ENCODE measurements at regions not wholly inside any gene's neighbourhood (a gene's known extent, or its start where the extent isn't known, plus 50 kb on each side); places are given as distances from the start of the nearest gene placed in this dataset.

- POLR2A ChIA-PET, result interaction anchor here (0.6 kb wide), 1 partner anchor 169 kb away, joined by 3 read pairs; no protein-coding TSS in a partner anchor
- H3K27ac Mint-ChIP-seq (ENCODE audit: low read depth, unreplicated experiment), result no peak overlapping the region
- H3K4me3 Mint-ChIP-seq (ENCODE audit: unreplicated experiment), result no peak overlapping the region
- intact Hi-C loops (cut with micrococcal nuclease), result no loop called here
- peaks cover 13% of the 10 kb centered on the region for H3K9me3 Mint-ChIP-seq (ENCODE audit: unreplicated experiment)
- no peak for TF ChIP-seq CTCF (IDR thresholded peaks at IDR 0.05; ENCODE audit: unreplicated experiment)
- no peaks in the 10 kb centered on the region for H3K36me3 Mint-ChIP-seq (ENCODE audit: insufficient read depth, unreplicated experiment)
- H3K27me3 Mint-ChIP-seq (ENCODE audit: insufficient read depth, unreplicated experiment), result no peaks in the 10 kb centered on the region
- CTCF ChIA-PET, result interaction anchor here (0.6 kb wide), 1 partner anchor 18 kb away, joined by 3 read pairs; no protein-coding TSS in a partner anchor
- BruUV-seq (replicated peaks), result no TSS peak
- no peaks in the 10 kb centered on the region for H3K4me1 Mint-ChIP-seq (ENCODE audit: insufficient read depth, unreplicated experiment)
- DNase-seq (ENCODE audit: unreplicated experiment), result peak; percentile 6
Observed at GRCh38 chr6:99184696-99185095, 164.8 kb downstream of the FAXC start.

DNA sequence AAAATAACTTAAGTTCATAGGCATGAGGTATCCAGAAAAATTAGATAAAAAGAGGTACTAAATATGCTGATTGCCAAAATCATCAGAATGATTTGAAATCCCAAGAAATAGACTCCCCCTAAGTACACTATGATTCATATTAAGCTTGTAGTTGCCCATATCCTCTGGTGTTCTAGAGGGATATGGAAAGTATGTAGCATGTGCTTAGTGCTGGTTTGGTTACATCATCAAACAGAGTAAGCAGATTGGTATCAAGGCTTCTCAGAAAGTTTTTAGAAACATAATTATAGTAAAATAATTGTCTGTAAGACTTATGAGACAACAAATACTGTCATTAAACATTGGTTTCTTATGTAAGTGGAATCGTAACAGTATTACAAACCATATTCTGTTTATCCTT, 166.4 kb downstream of the FAXC start:
- no peak overlapping the region for H3K4me3 Mint-ChIP-seq (ENCODE audit: unreplicated experiment)
- TF ChIP-seq CTCF (IDR thresholded peaks at IDR 0.05; ENCODE audit: unreplicated experiment), result no peak
- H3K27me3 Mint-ChIP-seq (ENCODE audit: insufficient read depth, unreplicated experiment), result no peaks in the 10 kb centered on the region
- POLR2A ChIA-PET, result no interaction called here
- intact Hi-C loops (cut with micrococcal nuclease), result no loop called here
- no peak for DNase-seq (ENCODE audit: unreplicated experiment)
- CTCF ChIA-PET, result interaction anchor here (0.6 to 1.3 kb wide), 2 partner anchors 31 to 298 kb away, joined by 4 to 6 read pairs; no protein-coding TSS in a partner anchor
- no peaks in the 10 kb centered on the region for H3K36me3 Mint-ChIP-seq (ENCODE audit: insufficient read depth, unreplicated experiment)
- no peak overlapping the region for H3K27ac Mint-ChIP-seq (ENCODE audit: low read depth, unreplicated experiment)
- peaks cover 13% of the 10 kb centered on the region for H3K9me3 Mint-ChIP-seq (ENCODE audit: unreplicated experiment)
- no TSS peak for BruUV-seq (replicated peaks)
- H3K4me1 Mint-ChIP-seq (ENCODE audit: insufficient read depth, unreplicated experiment), result no peaks in the 10 kb centered on the region

DNA sequence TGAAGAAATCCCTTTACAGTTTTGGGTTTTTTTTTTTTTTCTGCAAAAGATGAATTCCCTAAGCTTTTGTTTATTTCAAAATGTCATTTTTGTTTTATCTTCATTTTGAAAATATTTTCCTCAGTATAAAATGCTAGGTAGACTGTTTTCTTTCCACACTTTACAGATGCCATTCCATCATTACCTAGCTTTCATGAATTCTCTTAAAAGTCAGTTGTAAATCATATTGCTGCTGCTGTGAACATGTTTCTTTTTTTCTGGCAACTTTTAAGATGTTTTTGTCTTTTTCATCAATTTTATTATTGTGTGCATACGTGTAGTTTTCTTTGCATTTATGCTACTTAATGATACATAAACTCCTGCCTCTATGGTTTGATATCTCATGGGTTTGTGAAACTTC, 168.3 kb downstream of the FAXC start:
- POLR2A ChIA-PET, result no interaction called here
- Mint-ChIP-seq H3K36me3 (ENCODE audit: insufficient read depth, unreplicated experiment) (no peaks in the 10 kb centered on the region), H3K27ac (ENCODE audit: low read depth, unreplicated experiment) (no peak overlapping the region), H3K27me3 (ENCODE audit: insufficient read depth, unreplicated experiment) (no peaks in the 10 kb centered on the region), H3K4me3 (ENCODE audit: unreplicated experiment) (no peak overlapping the region), H3K9me3 (ENCODE audit: unreplicated experiment) (peaks cover 13% of the 10 kb centered on the region), H3K4me1 (ENCODE audit: insufficient read depth, unreplicated experiment) (no peaks in the 10 kb centered on the region)
- intact Hi-C loops (cut with micrococcal nuclease), result no loop called here
- BruUV-seq (replicated peaks), result no TSS peak
- CTCF ChIA-PET, result no interaction called here
- TF ChIP-seq CTCF (IDR thresholded peaks at IDR 0.05; ENCODE audit: unreplicated experiment), result no peak
- no peak for DNase-seq (ENCODE audit: unreplicated experiment)

DNA sequence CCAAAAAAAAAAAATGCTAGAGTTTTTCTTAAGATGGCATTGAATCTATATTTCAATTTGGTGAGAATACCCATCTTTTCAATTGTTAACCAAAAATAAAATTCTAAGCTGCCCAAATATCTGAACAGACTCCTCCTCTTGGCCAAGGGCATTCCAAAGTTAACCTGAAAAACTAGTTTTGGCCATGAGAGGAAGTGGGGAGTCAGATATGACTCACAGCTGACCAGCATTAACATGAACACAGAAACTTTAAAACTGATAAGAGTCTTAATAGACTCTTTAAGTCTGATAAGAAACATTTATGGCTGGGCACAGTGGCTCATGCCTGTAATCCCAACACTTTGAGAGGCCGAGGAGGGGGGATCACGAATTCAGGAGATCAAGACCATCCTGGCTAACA, 171.3 kb downstream of the FAXC start:
- no peak for TF ChIP-seq CTCF (IDR thresholded peaks at IDR 0.05; ENCODE audit: unreplicated experiment)
- ChIA-PET CTCF (interaction anchor here (0.6 to 0.7 kb wide), 3 partner anchors 31 to 764 kb away, joined by 3 to 5 read pairs (median 4); no protein-coding TSS in a partner anchor), POLR2A (no interaction called here)
- Mint-ChIP-seq H3K9me3 (ENCODE audit: unreplicated experiment) (peaks cover 13% of the 10 kb centered on the region), H3K36me3 (ENCODE audit: insufficient read depth, unreplicated experiment) (no peaks in the 10 kb centered on the region), H3K27ac (ENCODE audit: low read depth, unreplicated experiment) (no peak overlapping the region), H3K4me1 (ENCODE audit: insufficient read depth, unreplicated experiment) (no peaks in the 10 kb centered on the region), H3K27me3 (ENCODE audit: insufficient read depth, unreplicated experiment) (peaks cover 5% of the 10 kb centered on the region), H3K4me3 (ENCODE audit: unreplicated experiment) (no peak overlapping the region)
- no TSS peak for BruUV-seq (replicated peaks)
- DNase-seq (ENCODE audit: unreplicated experiment), result no peak
- intact Hi-C loops (cut with micrococcal nuclease), result no loop called here

All from MCF 10A (cell line).